GM12865 (cell line): ENCODE measurements at regions not wholly inside any gene's neighbourhood (a gene's known extent, or its start where the extent isn't known, plus 50 kb on each side); places are given as distances from the start of the nearest gene placed in this dataset.

Experiments
- DNase-seq: peaks from one replicate; pipeline ENCODE4 v3.0.0; 2010; ENCODE audit warnings: low read depth
- H3K4me3 ChIP-seq: 2 replicates; pipeline ENCODE4 v1.5.1; 2011; ENCODE audit warnings: mild to moderate bottlenecking, low read depth, low read length, control low read depth
- CTCF ChIP-seq: IDR thresholded peaks from 2 replicates; pipeline ENCODE4 v1.5.1; 2011; ENCODE audit warnings: low read length, control low read depth, low read depth, inconsistent platforms; ENCODE audit not compliant: insufficient read depth; ENCODE audit errors: missing control alignments

GRCh38 chr20:17793986-17794385 lies 94.2 kb downstream of the BANF2 start:
- DNase-seq: no peak
- no peak overlapping the region for H3K4me3 ChIP-seq
- no peak for TF ChIP-seq CTCF

GRCh38 chr20:17790296-17790695 lies 90.5 kb downstream of the BANF2 start:
- TF ChIP-seq CTCF: no peak
- no peak overlapping the region for H3K4me3 ChIP-seq
- DNase-seq: no peak

GRCh38 chr20:17787816-17788215 lies 88.0 kb downstream of the BANF2 start:
- no peak overlapping the region for H3K4me3 ChIP-seq
- TF ChIP-seq CTCF: no peak
- DNase-seq: no peak

GRCh38 chr20:17786221-17786718 lies 86.5 kb downstream of the BANF2 start:
- TF ChIP-seq CTCF: no peak
- no peak overlapping the region for H3K4me3 ChIP-seq
- DNase-seq: no peak
